Brain microvascular endothelial cell (primary cell): ENCODE measurements at regions not wholly inside any gene's neighbourhood (a gene's known extent, or its start where the extent isn't known, plus 50 kb on each side); places are given as distances from the start of the nearest gene placed in this dataset.

Experiments
- DNase-seq: peaks from one replicate; pipeline ENCODE4 v3.0.0-alpha.2; 2020
- H3K27ac ChIP-seq: fragments of 250-450 bp; sonication (Bioruptor Pico); 2 replicates; pipeline ENCODE4 v1.5.1; 2020; ENCODE audit warnings: mild to moderate bottlenecking, moderate library complexity
- H3K27me3 ChIP-seq: fragments of 250-450 bp; sonication (Bioruptor Pico); replicated peaks from 2 replicates; pipeline ENCODE4 v1.5.1; 2020; ENCODE audit warnings: mild to moderate bottlenecking
- H3K36me3 ChIP-seq: fragments of 250-450 bp; sonication (Bioruptor Pico); replicated peaks from 2 replicates; pipeline ENCODE4 v1.5.1; 2020; ENCODE audit warnings: mild to moderate bottlenecking
- H3K4me3 ChIP-seq: 2 replicates; pipeline ENCODE4 v1.5.1; 2011; ENCODE audit warnings: low read depth, mild to moderate bottlenecking, control low read depth, low read length, moderate library complexity
- CTCF ChIP-seq: IDR thresholded peaks from 2 replicates; pipeline ENCODE4 v1.5.1; 2011; ENCODE audit warnings: low read depth, mild to moderate bottlenecking, moderate library complexity, low read length, control low read depth, inconsistent platforms; ENCODE audit errors: missing control alignments
- in situ Hi-C: cut with HindIII; loops from 2 replicates; pipeline ENCODE4 v1.10.0; 2017; ENCODE audit warnings: low sequenced_read_pairs, low pct_ligation_motif_present

DNA sequence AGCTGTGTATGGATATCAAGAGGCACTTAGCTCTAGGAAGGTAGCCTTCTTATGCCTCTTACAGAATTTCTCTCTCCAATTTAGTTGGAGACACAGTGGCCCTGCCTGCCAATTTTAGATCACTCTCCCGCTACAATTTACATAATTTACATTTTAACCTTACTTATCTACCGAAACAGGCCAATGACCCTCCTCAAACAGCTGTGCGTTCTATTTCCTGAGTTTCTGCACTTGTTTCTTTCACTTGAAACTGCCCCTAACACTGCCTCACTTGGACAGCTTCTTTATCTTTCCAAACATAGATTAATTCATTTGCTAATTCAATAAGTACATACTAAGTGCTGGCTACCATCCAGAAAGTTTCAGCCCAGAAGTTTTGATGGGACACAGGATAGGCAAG, 52.9 kb upstream of the HDDC2 start:
- no peak for TF ChIP-seq CTCF
- Histone ChIP-seq H3K36me3 (no peaks in the 10 kb centered on the region), H3K27me3 (no peaks in the 10 kb centered on the region), H3K27ac (no peak overlapping the region), H3K4me3 (no peak overlapping the region)
- in situ Hi-C loops, result no loop called here
- no peak for DNase-seq

DNA sequence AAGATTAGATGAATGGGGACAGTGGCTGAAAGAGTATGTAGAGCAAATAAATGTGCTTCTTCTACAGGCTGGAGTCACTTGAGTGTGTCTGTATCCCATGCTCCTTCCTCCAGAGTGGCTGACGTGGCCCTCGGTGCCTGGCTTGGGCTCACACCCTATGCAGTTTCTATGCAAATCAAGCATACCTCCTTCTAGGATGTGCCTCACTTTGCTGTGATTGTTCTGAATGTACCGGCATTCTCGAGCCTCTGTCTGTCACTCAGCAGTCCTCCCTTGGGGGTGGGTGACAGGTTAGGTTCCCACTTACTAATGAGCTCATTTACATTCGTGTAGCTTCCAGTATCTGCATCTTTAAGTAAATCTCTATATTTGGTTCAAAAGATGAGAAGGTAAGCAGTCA, 55.1 kb upstream of the HDDC2 start:
- no peak overlapping the region for H3K4me3 ChIP-seq
- DNase-seq, result no peak
- H3K27ac ChIP-seq, result no peak overlapping the region
- in situ Hi-C loops, result no loop called here
- no peaks in the 10 kb centered on the region for H3K27me3 ChIP-seq
- H3K36me3 ChIP-seq, result no peaks in the 10 kb centered on the region
- TF ChIP-seq CTCF, result no peak

DNA sequence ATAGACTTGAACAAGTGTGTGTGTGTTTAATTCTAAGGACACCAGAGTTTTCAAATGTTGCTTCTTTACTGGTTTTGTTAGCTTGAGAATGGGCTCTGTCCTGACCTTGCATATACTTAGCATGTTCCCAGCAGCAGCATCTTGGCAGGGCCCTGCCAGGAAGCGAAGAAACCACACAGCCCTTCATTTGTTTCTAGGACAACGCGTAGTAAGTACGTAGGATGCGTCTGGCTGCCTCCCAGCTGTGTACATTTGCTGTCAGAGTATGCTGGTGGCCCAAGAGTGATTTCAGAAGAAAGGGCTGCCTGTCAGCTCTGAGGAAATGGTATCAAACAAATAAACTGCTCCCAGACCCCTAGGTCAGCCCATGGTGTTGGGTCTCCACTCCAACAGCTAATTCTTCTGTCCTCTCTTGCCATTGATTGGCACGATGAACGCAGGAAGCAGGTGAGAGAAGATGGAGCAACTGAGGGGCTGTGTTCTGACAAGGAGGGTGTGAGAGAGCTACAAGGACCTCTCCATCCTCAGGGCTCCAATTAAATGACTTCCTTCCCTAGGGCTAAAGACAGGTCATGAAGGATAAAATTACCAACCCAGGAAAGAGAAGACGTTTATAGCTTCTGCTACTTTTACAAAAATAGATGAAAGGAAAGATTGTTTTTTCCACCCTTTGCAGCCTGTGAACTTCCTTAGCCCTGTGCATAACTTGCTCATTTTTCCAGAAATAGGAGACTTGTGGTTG, 55.9 kb upstream of the HDDC2 start:
- H3K4me3 ChIP-seq, result no peak overlapping the region
- in situ Hi-C loops, result no loop called here
- no peak overlapping the region for H3K27ac ChIP-seq
- peak; percentile 83 for DNase-seq
- H3K36me3 ChIP-seq, result no peaks in the 10 kb centered on the region
- H3K27me3 ChIP-seq, result no peaks in the 10 kb centered on the region
- TF ChIP-seq CTCF, result no peak

DNA sequence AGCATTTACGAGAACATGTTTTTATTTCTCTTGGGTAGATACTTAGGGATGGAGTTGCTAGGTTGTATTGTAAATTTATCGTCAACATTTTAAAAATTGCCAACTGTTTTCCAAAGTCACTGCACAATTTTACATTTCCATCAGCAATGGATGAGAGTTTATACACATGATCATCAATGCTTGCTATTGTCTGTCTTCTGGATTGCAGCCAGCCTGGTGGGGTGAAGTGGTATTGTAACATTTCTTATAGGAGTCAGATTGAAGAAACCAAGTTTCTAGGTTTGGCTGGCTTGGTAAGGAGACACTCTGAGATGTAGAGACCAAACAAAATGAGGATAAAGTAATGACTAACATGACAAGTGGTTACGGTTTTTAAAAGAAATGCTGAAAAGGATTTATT, 57.1 kb upstream of the HDDC2 start:
- Histone ChIP-seq H3K4me3 (no peak overlapping the region), H3K36me3 (no peaks in the 10 kb centered on the region), H3K27me3 (no peaks in the 10 kb centered on the region), H3K27ac (no peak overlapping the region)
- DNase-seq, result no peak
- in situ Hi-C loops, result no loop called here
- TF ChIP-seq CTCF, result no peak

DNA sequence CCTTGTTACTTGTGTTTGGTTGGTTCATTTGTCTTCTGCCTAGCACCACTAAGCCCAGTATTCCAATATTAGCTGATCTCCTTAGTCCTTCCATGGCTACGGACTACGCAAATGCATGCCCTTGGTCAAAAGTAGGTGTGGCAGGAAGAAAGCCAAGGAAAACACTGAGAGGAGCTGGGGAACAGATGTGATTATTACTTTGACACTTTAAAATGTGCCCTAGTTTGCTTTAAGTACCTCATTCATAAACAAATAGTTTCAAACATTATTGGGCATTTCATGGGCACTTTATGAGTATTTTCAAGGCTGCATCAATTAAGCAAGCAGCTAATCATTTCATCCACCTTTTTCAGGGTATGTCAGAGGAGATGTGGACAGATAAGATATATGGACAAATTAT, 60.1 kb upstream of the HDDC2 start:
- DNase-seq, result no peak
- H3K36me3 ChIP-seq, result no peaks in the 10 kb centered on the region
- in situ Hi-C loops, result no loop called here
- no peak overlapping the region for H3K27ac ChIP-seq
- no peaks in the 10 kb centered on the region for H3K27me3 ChIP-seq
- no peak for TF ChIP-seq CTCF
- no peak overlapping the region for H3K4me3 ChIP-seq
